Natural killer cell (primary cell): ENCODE measurements at regions not wholly inside any gene's neighbourhood (a gene's known extent, or its start where the extent isn't known, plus 50 kb on each side); places are given as distances from the start of the nearest gene placed in this dataset.

Experiments used
- ATAC-seq, 3 donors: fragments of 150-1000 bp in 2 of 3; fragments of 200-7000 bp in 1 of 3; cut with Tn5 transposase; 1 replicate in 1 of 3; 2 replicates in 2 of 3; pipeline ENCODE4 v1.10.0; 2021; ENCODE audit warnings: mild to moderate bottlenecking in 2 of 3, moderate library complexity in 2 of 3
- DNase-seq, 2 donors: peaks; one replicate each; pipeline versions ENCODE4 v3.0.0 to v3.0.0-alpha.2; 2013 to 2021; ENCODE audit warnings: mixed read lengths in 1 of 2
- H3K27ac ChIP-seq: one replicate; pipeline ENCODE4 v1.5.1; 2013; ENCODE audit warnings: mild to moderate bottlenecking, low read length
- H3K27me3 ChIP-seq: one replicate; pipeline ENCODE4 v1.6.1; 2013; ENCODE audit warnings: low read length; ENCODE audit not compliant: control insufficient read depth, insufficient read depth
- H3K36me3 ChIP-seq: one replicate; pipeline ENCODE4 v1.6.1; 2013; ENCODE audit warnings: low read length; ENCODE audit not compliant: control insufficient read depth, insufficient read depth
- H3K4me1 ChIP-seq: one replicate; pipeline ENCODE4 v1.6.1; 2013; ENCODE audit warnings: low read length; ENCODE audit not compliant: control insufficient read depth, insufficient read depth
- H3K4me3 ChIP-seq: one replicate; pipeline ENCODE4 v1.5.1; 2013; ENCODE audit warnings: low read length
- H3K9me3 ChIP-seq: one replicate; pipeline ENCODE4 v1.6.1; 2013; ENCODE audit warnings: low read length; ENCODE audit not compliant: control insufficient read depth, insufficient read depth
- H3K27ac Mint-ChIP-seq, 2 donors: one replicate each; pipeline ENCODE4 v1.8.0; 2022; ENCODE audit warnings: mild to moderate bottlenecking in 2 of 2, mixed read lengths in 2 of 2, moderate library complexity in 1 of 2
- H3K27me3 Mint-ChIP-seq, 2 donors: one replicate each; pipeline ENCODE4 v1.8.0; 2022; ENCODE audit warnings: low read depth in 2 of 2, mixed read lengths in 2 of 2
- H3K36me3 Mint-ChIP-seq: one replicate; pipeline ENCODE4 v1.8.0; 2022; ENCODE audit warnings: mixed read lengths
- H3K4me1 Mint-ChIP-seq, 2 donors: one replicate each; pipeline ENCODE4 v1.8.0; 2022; ENCODE audit warnings: mixed read lengths in 2 of 2
- H3K4me3 Mint-ChIP-seq: one replicate; pipeline ENCODE4 v1.8.0; 2022; ENCODE audit warnings: mild to moderate bottlenecking, moderate library complexity, mixed read lengths
- H3K9me3 Mint-ChIP-seq, 2 donors: one replicate each; pipeline ENCODE4 v1.8.0; 2022; ENCODE audit warnings: mixed read lengths in 2 of 2
- CTCF ChIP-seq: fragments of 200-600 bp; IDR thresholded peaks from one replicate; pipeline ENCODE4 v1.8.0; 2022; ENCODE audit warnings: antibody characterized with exemption
- WGBS: methylation state at CpG from one replicate; pipeline ENCODE4 v1.1.7; 2013; ENCODE audit warnings: missing lambda C conversion rate; ENCODE audit not compliant: insufficient coverage; 5-methylcytosine and 5-hydroxymethylcytosine counted together
- intact Hi-C: fragments of 100-400 bp; cut with micrococcal nuclease; formaldehyde crosslinking; loops from one replicate; pipeline ENCODE4 v1.14.2; 2022

GRCh38 chr7:24214670-24215069, 69.3 kb upstream of the NPY start:
- ATAC-seq (no peak), DNase-seq (no peak)
- H3K36me3 Mint-ChIP-seq, result no peaks in the 10 kb centered on the region
- no peaks in the 10 kb centered on the region for H3K9me3 Mint-ChIP-seq
- Histone ChIP-seq H3K27me3 (no peaks in the 10 kb centered on the region), H3K36me3 (no peaks in the 10 kb centered on the region), H3K27ac (no peak overlapping the region), H3K9me3 (no peaks in the 10 kb centered on the region), H3K4me1 (no peaks in the 10 kb centered on the region), H3K4me3 (no peak overlapping the region)
- TF ChIP-seq CTCF, result no peak
- H3K4me1 Mint-ChIP-seq, result no peaks in the 10 kb centered on the region
- H3K27me3 Mint-ChIP-seq, result peaks cover 5% of the 10 kb centered on the region in 2 donors
- no peak overlapping the region for H3K4me3 Mint-ChIP-seq
- no peak overlapping the region for H3K27ac Mint-ChIP-seq
- 80% methylated on average over 1 of the region's 4 CpGs for WGBS
- intact Hi-C loops, result no loop called here

- no peaks in the 10 kb centered on the region for H3K4me1 ChIP-seq
- H3K27ac ChIP-seq, result no peak overlapping the region
- Mint-ChIP-seq H3K36me3 (no peaks in the 10 kb centered on the region), H3K9me3 (no peaks in the 10 kb centered on the region), H3K27me3 (peaks cover 5 to 6% of the 10 kb centered on the region in 2 donors), H3K4me3 (no peak overlapping the region), H3K27ac (no peak overlapping the region), H3K4me1 (no peaks in the 10 kb centered on the region)
- WGBS, result 92% methylated on average over 2 of the region's 2 CpGs
- no peak for TF ChIP-seq CTCF
- DNase-seq (no peak), ATAC-seq (no peak)
- no peaks in the 10 kb centered on the region for H3K27me3 ChIP-seq
- no peaks in the 10 kb centered on the region for H3K36me3 ChIP-seq
- intact Hi-C loops, result no loop called here
- H3K9me3 ChIP-seq, result no peaks in the 10 kb centered on the region
- no peak overlapping the region for H3K4me3 ChIP-seq
Observed at GRCh38 chr7:24216576-24217125, 67.3 kb upstream of the NPY start.

- ATAC-seq, result no peak
- no peaks in the 10 kb centered on the region for H3K36me3 Mint-ChIP-seq
Observed at GRCh38 chr7:24221500-24221899, 62.5 kb upstream of the NPY start.

More at GRCh38 chr7:24221500-24221899, 62.5 kb upstream of the NPY start:
- H3K9me3 ChIP-seq, result no peaks in the 10 kb centered on the region
- H3K36me3 ChIP-seq, result no peaks in the 10 kb centered on the region
- H3K27ac Mint-ChIP-seq, result no peak overlapping the region
- H3K27me3 ChIP-seq, result no peaks in the 10 kb centered on the region
- H3K4me1 ChIP-seq, result no peaks in the 10 kb centered on the region
- TF ChIP-seq CTCF, result no peak
- H3K4me3 Mint-ChIP-seq, result no peak overlapping the region
- no peak overlapping the region for H3K27ac ChIP-seq
- H3K9me3 Mint-ChIP-seq, result no peaks in the 10 kb centered on the region
- 57% methylated on average over 1 of the region's 2 CpGs for WGBS
- intact Hi-C loops, result no loop called here
- no peak for DNase-seq
- no peaks in the 10 kb centered on the region for H3K4me1 Mint-ChIP-seq
- peaks cover 6 to 14% of the 10 kb centered on the region in 2 donors for H3K27me3 Mint-ChIP-seq
- no peak overlapping the region for H3K4me3 ChIP-seq
